ENCODE measurements at regions not wholly inside any gene's neighbourhood (a gene's known extent, or its start where the extent isn't known, plus 50 kb on each side); places are given as distances from the start of the nearest gene placed in this dataset.

DNA sequence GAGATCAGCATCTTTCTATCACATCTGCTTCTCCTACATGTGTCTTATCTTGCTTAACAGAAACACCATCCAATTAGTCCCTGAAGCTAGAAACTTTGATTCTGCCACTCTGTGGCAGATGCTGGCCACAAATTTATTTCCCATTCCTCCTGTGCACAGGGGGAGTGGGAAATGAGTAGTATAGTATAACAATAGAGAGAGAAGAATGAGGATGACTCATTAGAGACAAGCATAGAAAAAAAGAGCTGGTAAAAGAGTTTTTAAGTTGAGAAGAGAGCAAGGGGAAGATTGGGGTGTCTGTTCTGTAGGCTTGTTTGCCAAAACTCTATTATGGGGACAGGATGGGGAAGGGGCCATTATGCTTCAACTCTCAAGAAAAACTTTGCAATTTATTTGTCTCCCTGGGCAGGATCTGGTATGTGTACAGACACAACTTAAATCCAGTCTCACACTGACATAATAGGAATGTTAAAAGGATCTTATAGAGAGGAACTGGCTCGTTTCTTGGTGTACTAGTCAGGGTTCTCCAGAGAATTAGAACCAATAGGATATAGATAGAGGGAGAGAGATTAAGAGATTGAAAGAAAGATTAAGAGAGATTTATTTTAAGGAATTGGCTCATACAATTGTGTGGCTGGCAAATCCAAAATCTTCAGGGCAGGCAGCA is 142.6 kb upstream of the CPSF6 start:
- no peak for DNase-seq (ENCODE audit: low read depth)

GRCh38 chr12:69097619-69098368 is 141.6 kb upstream of the CPSF6 start:
- DNase-seq (ENCODE audit: low read depth): no peak

- DNase-seq (ENCODE audit: low read depth): no peak
Observed at GRCh38 chr12:69099201-69099837, 140.1 kb upstream of the CPSF6 start.

DNA sequence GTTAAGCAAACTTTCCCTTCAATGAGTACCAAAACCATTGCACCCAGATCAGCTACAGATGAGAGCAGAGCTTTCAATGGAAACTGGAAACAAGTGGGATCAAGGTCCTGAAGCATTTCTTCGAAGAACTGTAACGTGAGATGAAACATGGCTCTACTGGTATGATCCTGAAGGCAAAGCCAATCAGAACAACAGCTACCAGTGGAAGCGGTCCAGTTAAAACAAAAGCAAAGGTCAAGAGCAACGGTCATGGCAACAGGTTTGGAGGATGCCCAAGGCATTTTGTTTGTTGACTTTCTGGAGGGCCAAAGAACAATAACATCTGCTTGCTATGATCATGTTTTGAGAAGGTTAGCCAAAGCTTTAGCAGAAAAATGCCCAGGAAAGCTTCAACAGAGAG is 137.9 kb upstream of the CPSF6 start:
- DNase-seq (ENCODE audit: low read depth): no peak

GRCh38 chr12:69102856-69103255 is 136.5 kb upstream of the CPSF6 start:
- DNase-seq (ENCODE audit: low read depth): no peak

DNA sequence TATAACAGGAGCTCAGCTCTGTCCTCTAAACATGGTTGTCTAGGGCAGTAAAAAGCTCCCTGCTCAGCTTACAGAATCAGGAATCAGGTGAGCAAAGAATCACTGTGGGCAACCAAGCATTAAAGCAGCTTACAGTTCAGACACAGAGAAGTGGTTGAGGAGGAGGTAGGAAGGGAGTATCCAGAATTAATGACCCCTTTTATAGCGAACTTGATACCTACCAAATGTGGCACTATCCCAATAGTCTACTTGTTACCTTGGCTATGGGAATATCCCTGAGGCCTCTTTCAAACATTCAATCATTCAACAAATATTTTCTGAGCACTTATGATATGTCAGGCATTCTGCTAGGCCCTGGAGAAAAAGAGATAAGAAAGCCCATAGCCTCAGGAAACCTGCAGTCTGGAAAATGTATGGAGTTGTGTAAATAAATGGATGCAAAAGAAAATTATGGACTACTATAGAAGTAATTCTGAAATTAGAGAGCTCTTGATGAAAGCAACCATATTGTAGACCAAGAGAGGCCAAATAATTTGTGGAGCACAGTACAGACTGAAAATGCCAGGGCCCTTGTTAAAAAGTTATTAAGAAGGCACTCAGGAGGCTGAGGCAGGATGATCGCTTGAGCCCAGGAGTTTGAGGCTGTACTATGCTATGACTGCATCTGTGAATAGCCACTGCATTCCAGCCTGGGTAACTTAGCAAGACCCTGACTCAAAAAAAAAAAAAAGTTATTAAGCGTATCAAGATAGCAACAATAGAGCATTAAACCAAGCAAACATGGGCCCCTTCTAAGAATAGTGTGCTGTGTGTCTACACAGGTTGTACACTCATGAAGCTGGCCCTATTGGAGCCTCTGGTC is 134.0 kb upstream of the CPSF6 start:
- no peak for DNase-seq (ENCODE audit: low read depth)

- DNase-seq (ENCODE audit: low read depth): no peak
Observed at GRCh38 chr12:69106482-69107118, 132.8 kb upstream of the CPSF6 start.

DNA sequence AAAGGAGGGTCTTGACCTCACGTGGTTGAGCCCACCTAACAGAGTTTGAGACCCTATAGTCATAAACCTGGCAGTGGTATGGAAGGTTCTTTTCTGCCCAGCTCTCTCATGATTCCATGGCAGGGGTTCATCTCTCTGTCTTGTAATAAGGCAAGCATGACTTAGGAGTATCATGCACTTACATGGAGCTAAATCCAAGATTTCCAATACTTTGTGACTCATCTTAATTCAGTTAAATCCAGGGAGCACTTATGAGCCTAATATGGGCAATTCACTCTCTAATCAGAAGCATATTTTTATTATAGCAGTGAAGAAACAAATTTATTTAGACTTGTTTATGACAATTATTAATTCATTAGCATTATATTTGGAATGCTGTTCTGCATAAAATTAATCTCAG is 131.8 kb upstream of the CPSF6 start:
- no peak for DNase-seq (ENCODE audit: low read depth)

GRCh38 chr12:69108037-69108436 is 131.3 kb upstream of the CPSF6 start:
- DNase-seq (ENCODE audit: low read depth): no peak

- no peak for DNase-seq (ENCODE audit: low read depth)
Observed at GRCh38 chr12:69112616-69113015, 126.8 kb upstream of the CPSF6 start.

DNA sequence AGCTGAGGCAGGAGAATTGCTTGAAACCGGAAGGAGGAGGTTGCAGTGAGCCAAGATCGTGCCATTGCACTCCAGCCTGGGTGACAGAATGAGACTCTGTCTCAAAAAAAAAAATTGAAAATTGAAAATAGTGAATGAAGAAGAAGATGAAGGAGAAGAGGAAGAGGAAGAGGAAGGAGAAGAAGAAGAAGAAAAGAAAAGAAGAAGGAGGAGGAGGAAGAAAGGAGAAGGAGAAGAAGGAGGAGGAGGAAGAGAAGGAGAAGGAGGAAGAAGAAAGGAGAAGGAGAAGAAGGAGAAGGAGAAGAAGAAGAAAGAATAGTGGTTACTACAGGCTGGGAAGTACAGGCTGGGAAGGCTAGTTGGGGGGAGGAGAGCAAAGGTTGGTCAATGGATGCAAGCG is 124.3 kb upstream of the CPSF6 start:
- no peak for DNase-seq (ENCODE audit: low read depth)

DNA sequence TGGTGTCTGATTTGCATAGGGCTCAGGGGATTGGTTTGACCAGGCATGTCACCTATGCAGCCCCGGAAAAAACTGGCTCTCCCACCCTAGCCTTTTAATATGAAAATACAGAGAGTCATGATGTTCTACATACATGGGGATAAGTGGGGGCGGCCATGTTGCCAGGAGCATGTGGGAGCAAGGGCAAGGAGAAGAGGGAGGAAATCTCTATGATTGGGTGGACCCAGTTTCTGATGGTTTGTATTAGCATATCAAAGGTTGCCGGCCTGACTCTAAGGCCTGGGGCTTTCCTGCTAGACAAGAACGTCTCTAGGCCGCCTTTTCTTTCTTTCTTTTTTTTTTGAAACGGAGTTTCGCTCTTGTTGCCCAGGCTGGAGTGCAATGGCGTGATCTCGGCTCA is 123.4 kb upstream of the CPSF6 start:
- no peak for DNase-seq (ENCODE audit: low read depth)

GRCh38 chr12:69117566-69118266 is 121.7 kb upstream of the CPSF6 start:
- DNase-seq (ENCODE audit: low read depth): no peak

DNA sequence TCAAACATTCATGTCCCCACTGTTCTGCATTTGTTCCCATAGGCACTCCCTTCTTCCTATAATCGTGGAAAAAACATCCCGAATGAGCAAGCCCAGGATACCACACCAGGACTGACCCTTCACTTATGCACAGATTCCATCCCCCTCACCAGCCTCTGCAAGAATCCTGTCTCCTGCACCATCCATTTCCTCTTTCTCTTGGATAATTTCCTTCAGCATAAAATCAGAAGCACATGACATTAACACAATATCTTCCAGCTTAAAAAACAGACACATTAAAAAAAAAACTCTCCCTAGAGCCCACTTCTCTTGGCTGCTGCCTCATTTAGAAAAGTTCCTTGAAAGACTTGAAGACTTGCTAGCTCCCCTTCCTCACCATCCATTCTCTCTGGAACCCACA is 120.9 kb upstream of the CPSF6 start:
- DNase-seq (ENCODE audit: low read depth): no peak

DNA sequence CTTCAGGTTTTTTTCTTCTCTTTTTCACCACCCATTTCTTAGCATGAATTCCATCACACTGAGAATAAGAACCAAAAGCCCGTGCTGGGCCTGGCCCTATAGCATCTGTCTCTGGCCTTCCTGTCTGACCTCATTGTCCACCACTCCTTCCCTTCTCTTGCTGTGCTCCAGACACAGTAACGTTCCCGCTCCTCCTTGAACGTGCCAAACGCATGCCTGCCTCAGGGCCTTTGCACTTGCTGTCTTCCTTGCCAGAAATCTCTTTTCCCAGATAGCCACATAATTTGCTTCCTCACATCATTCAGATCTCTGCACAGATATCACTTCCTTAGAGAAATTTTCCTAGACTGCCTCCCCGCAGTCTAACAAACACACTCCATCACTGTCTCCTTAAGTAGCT is 119.6 kb upstream of the CPSF6 start:
- no peak for DNase-seq (ENCODE audit: low read depth)

GRCh38 chr12:69120354-69120753 is 119.0 kb upstream of the CPSF6 start:
- no peak for DNase-seq (ENCODE audit: low read depth)

DNA sequence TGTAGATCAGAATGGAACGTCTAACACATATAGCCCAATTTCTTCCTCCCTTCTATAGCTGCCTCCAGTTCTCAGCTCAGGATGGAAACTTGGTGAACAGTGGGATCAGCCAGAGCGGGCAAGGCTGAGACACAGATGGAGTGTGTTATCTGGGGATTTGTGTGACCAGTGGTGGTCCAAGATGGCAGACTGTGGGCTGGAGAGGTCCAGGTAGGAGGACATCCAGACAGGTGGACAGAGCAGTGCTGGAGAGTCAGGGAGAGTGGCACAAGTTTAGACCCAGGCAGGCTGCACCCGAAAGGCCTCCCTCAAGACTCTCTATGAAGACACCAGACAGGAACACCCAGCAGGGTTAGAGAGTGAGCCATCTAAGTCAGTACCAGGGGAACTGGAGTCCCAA is 116.1 kb upstream of the CPSF6 start:
- DNase-seq (ENCODE audit: low read depth): no peak

DNA sequence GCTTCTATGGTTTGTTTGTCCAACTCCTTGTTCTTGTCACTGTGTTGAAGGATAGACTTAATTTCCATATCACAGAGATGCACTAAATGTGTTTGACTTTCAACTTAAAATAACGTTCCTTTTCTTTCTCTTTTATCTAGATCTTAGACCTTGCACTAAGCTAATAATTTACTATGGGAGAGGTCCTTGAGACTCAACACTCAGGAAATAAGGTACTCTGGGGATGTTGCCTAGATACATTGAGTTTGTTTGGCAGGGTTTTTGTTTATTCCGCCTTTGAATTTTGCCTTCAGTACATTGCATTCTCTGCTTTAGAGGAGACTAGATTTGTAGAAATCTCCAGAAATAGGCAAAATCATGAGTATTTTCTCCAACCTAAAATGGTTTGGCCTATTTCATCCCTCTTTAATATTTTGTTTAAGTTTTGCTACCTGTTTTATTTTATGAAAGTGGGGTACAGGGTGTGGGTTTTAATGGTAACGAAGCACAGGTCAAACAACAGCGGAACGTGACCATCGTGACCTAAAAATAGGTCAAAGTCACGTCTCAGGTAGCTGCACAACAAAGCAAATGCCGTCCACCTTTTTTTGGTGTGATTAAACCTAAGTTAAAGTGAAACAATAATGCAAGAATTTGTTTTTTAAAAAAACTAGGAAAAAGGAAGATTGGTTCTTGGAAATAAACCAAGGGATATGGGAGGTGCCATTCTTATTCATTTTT is 115.3 kb upstream of the CPSF6 start:
- no peak for DNase-seq (ENCODE audit: low read depth)

GRCh38 chr12:69129017-69129416 is 110.4 kb upstream of the CPSF6 start:
- no peak for DNase-seq (ENCODE audit: low read depth)

DNA sequence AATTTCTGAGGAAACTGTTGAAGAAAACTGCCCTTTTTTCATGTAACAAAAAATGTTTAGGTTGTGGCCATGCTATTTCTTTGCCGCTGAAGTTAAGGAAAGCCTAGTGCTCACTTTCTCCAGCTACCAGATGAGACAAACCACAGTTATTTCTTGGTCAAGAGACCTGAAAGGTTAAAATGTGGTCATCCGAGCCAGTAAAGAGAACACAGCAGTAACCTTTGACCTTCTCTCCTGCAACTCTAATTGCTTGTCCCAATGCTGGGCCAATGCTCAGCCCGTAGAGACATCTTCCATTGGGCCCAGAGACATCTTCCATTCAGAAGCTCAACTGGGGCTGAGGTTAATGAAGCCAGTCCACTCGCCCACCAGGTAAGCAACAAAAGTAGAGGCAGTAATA is 109.8 kb upstream of the CPSF6 start:
- DNase-seq (ENCODE audit: low read depth): no peak

GRCh38 chr12:69130064-69130463 is 109.3 kb upstream of the CPSF6 start:
- DNase-seq (ENCODE audit: low read depth): no peak
